GM18907 (cell line): ENCODE measurements at regions not wholly inside any gene's neighbourhood (a gene's known extent, or its start where the extent isn't known, plus 50 kb on each side); places are given as distances from the start of the nearest gene placed in this dataset.

ENCODE experiments used
- ATAC-seq: cut with Tn5 transposase; IDR thresholded peaks from one replicate; pipeline ENCODE4 v1.9.1; 2021; ENCODE audit warnings: mild to moderate bottlenecking, moderate library complexity; ENCODE audit not compliant: unreplicated experiment

GRCh38 chr4:32988165-32988811 is 2268.1 kb downstream of the PCDH7 start:
- no peak for ATAC-seq

DNA sequence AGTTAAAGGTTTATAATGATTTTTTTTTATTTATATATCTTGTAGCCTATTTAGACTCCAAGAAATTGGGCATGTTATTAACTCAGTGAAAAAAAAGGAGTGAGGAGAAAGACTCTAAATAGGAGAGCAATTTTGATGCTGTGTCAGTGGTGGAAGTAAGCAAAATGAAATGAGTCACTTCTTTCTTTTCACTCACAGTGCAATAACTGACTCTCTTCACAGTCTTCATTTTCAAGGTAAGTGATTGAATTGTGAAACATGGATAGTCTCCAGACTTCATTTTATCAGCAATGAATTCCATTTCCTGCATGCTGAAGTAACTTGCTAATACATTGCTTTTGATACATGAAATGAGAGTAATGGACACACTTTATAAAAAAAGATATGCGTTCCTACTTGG is 2271.5 kb downstream of the PCDH7 start:
- ATAC-seq = no peak

- ATAC-seq = no peak
These were observed 2275.1 kb downstream of the PCDH7 start for GRCh38 chr4:32994981-32995881.

DNA sequence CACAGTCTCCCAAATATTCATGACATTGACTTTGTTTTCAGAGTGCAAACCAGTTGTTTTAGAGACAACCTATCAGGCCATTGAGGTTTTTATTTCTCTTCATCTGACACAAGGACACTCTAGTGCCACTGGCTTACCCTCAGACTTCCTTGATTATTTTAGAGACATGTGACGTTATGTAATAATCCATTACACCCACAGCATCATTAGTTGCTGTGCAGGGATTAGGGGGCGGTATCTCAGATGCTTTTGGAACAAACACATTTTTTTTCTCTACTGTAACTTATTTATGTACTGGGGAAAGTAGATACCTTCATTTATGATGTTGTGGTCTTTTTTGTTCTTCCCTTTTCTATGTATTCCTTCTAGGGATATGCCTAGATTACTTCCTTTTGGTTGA is 2293.1 kb downstream of the PCDH7 start:
- no peak for ATAC-seq

DNA sequence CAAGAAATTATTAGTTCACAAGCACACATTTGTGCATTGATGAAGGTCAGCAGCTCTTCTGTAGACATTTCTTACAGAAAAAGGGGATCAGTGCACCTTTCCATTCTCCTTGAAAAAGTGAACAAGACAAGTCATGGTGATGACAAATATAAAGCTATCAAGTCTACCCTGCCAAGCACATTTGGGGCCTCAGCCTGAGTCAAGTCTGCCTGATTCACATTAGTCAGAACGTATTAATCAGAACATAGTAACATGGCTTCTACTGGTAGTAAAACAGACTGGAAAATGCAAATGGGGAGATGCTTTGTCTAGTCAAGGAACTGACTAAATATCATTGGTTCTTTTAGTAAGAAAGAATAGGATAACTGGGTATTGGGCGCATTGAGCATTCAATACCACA is 2305.1 kb downstream of the PCDH7 start:
- ATAC-seq = no peak

DNA sequence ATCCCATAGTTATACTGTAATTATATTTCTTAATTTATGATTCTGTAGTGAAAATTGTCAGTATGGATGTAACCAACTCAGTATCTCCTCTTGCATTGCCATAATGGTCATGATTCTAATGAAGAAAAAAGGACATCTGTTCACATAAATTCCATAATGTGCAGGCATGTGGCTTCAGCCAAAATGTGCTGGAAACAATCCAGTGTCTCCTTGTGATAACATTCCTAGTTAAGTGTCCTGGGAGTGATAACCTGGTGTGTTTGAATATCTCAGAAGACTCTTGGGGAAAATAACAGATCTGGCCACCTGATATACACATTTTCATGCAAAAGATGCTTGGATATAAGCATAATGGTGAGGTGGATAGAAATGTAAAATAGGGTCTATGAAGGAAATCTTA is 2309.8 kb downstream of the PCDH7 start:
- ATAC-seq = no peak

- no peak for ATAC-seq
These were observed 2311.2 kb downstream of the PCDH7 start for GRCh38 chr4:33031328-33031727.

GRCh38 chr4:33037464-33037863 is 2317.3 kb downstream of the PCDH7 start:
- ATAC-seq = no peak

DNA sequence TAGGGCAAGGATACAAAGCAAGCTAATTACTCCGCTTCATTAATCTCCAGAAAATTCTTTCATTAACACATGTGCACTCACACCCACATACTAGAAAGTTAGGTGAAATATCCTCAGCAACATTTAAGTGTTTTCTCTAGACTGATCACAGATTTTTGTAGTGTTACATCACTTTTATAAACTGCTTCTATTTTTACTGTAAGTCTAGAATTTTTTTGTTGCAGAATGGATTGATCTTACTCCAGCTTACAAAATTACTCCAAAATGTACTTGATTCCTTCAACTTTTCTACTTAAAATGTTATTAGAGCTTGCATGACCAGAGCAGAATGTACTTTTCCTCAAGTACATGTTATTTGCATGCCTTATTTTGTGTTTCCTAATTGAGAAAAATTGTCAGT is 2325.2 kb downstream of the PCDH7 start:
- no peak for ATAC-seq

- ATAC-seq = no peak
These were observed 2332.1 kb downstream of the PCDH7 start for GRCh38 chr4:33052241-33052640.

GRCh38 chr4:33054161-33054560 is 2334.0 kb downstream of the PCDH7 start:
- ATAC-seq = no peak

- ATAC-seq = no peak
These were observed 2334.6 kb downstream of the PCDH7 start for GRCh38 chr4:33054656-33055196.

DNA sequence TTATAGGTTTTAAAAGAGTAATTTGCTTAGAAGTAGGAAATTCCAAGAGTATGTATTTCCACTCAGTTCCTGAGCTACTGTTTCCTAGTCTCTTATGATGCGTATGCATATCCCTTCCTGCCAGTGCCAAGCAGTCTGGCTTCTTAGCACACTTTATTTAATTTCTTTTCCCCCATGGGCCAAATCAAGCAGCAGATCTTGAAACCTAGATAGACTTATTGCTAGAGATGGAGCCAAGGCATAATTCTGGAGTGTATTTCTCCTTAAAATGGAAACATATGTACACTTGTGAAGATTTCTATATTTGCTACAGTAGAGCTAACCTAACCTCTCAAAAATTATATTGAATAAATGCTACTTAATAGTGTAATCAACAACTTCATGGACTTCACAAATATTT is 2337.6 kb downstream of the PCDH7 start:
- no peak for ATAC-seq

GRCh38 chr4:33058998-33059397 is 2338.8 kb downstream of the PCDH7 start:
- no peak for ATAC-seq

- ATAC-seq = peak; percentile 85
These were observed 2340.7 kb downstream of the PCDH7 start for GRCh38 chr4:33060674-33061542.

DNA sequence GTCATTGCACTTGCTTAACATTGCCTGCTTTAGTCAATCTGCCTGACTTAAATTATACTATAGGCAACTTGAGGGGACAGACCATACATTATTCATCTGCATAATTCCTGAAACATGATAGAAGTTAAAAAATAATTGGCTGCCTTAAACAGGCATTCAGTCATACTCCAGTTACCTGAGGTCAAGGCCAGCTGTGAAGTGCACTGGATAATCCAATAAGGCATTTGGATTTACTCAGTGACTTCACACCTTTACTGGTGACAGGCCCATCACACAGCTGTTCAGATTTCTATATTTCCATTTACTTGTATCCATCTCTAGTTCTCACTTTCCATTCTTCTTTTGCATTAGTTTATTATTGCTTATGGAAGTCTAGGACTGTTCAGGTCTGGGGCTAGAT is 2341.6 kb downstream of the PCDH7 start:
- ATAC-seq = no peak

DNA sequence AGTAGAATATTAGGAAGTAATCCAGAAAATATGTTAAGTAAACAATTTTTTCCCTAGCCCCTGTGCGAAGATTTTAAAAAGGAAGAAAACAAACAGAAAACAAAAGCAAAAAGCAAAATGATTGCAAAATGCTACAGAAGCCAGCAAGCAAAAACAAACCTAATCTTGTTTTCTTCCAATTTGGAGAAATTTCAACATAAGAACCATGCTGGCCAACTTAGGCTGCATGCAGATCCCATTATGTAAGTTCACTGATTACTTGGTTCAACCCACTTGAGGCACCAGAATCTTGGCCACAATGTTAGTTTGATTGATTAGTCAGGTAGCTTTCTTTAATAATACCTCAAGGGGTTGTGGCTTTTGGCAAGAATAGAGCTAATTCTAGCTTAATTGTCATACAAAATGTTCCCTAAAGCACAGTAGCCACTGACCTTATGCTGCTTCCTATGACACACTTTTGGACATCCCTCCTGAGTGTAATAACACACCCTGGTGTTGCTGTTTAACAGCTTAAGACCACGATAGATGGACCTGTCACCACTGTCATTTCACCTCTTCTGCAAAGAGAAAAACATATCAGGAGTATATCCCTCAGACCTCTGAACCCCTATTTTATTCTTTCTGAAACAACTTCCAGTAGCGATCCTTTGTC is 2342.1 kb downstream of the PCDH7 start:
- ATAC-seq = no peak

GRCh38 chr4:33063241-33063640 is 2343.1 kb downstream of the PCDH7 start:
- ATAC-seq = no peak

- no peak for ATAC-seq
These were observed 2344.1 kb downstream of the PCDH7 start for GRCh38 chr4:33064238-33064637.

- no peak for ATAC-seq
These were observed 2345.6 kb downstream of the PCDH7 start for GRCh38 chr4:33065749-33066148.

- no peak for ATAC-seq
These were observed 2347.1 kb downstream of the PCDH7 start for GRCh38 chr4:33067221-33067620.
